ENCODE measurements at regions not wholly inside any gene's neighbourhood (a gene's known extent, or its start where the extent isn't known, plus 50 kb on each side); places are given as distances from the start of the nearest gene placed in this dataset.

DNA sequence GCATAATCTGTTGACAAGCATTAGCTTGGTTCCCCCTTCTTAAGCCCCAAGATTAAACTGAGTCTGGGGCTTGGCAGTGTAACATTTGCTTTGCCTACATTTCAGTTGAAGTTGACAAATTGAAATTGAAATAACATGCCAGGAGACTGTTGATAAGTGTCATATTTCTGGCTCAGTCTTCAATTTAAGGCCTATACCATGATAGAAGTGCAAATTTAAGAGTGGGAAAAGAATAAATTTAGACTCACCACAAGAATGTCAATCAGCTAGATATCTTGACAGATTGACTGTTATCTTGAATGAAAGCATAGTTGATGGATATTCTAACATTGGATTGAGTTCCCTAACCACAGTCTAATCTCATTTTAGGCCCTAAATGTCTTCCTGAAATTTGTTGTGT, 117.6 kb downstream of the MAGEB17 start:
- H3K23ac ChIP-seq (ENCODE audit: low read length) = no peak overlapping the region
- H3K79me2 ChIP-seq (ENCODE audit: control insufficient read depth, insufficient read depth, low read length) = no peaks in the 10 kb centered on the region
- DNase-seq = no peak
- no peak overlapping the region for H3K4me3 ChIP-seq (ENCODE audit: low read length)
- H2AK5ac ChIP-seq (ENCODE audit: low read length) = no peak overlapping the region
- H3K56ac ChIP-seq (ENCODE audit: low read length) = no peak overlapping the region
- H3K36me3 ChIP-seq (ENCODE audit: control insufficient read depth, insufficient read depth, low read length) = no peaks in the 10 kb centered on the region
- H3K4me2 ChIP-seq (ENCODE audit: low read length) = no peak overlapping the region
- no peak overlapping the region for H3K27ac ChIP-seq (ENCODE audit: low read depth, low read length)
- no peak overlapping the region for H4K5ac ChIP-seq (ENCODE audit: low read length)
- H3K4me1 ChIP-seq (ENCODE audit: control insufficient read depth, low read depth, low read length) = no peaks in the 10 kb centered on the region
- H4K8ac ChIP-seq (ENCODE audit: low read depth, low read length) = no peak overlapping the region
- no peaks in the 10 kb centered on the region for H3K79me1 ChIP-seq (ENCODE audit: low read length)
- no peak overlapping the region for H2BK120ac ChIP-seq (ENCODE audit: low read depth, low read length)
- no peak overlapping the region for H2BK15ac ChIP-seq (replicated peaks; ENCODE audit: low read depth)
- no peak overlapping the region for H2BK5ac ChIP-seq (ENCODE audit: low read length)
- H3K9ac ChIP-seq (ENCODE audit: low read length) = no peak overlapping the region
- H3K4ac ChIP-seq (ENCODE audit: low read depth, low read length) = no peak overlapping the region
- no peak overlapping the region for H3K18ac ChIP-seq (ENCODE audit: low read length)
- H3K27me3 ChIP-seq (ENCODE audit: insufficient read depth, low read length, poor library complexity) = no peaks in the 10 kb centered on the region

DNA sequence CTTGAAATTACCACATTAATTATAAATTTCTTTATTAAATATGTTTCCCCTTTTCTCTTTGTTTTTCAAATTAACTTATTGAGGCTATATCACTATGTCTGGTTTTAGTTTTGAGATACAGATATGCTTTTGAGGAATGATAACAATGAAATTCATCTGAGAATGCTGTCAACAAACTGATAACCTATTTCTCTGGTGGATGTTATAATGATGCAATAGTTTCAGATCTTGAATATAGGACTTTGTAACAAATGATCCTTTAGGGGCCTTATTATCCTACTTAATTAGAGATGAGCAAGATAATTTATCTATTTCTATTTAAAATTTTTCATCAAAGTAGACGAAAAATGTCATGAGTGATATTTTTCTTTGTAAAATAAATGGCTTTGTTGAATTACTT, 123.7 kb downstream of the MAGEB17 start:
- Histone ChIP-seq H3K4me3 (ENCODE audit: low read length) (no peak overlapping the region), H2BK120ac (ENCODE audit: low read depth, low read length) (no peak overlapping the region), H3K56ac (ENCODE audit: low read length) (no peak overlapping the region), H2BK5ac (ENCODE audit: low read length) (no peak overlapping the region), H4K8ac (ENCODE audit: low read depth, low read length) (no peak overlapping the region), H3K4ac (ENCODE audit: low read depth, low read length) (no peak overlapping the region), H3K4me1 (ENCODE audit: control insufficient read depth, low read depth, low read length) (no peaks in the 10 kb centered on the region), H3K36me3 (ENCODE audit: control insufficient read depth, insufficient read depth, low read length) (no peaks in the 10 kb centered on the region), H2AK5ac (ENCODE audit: low read length) (no peak overlapping the region), H3K4me2 (ENCODE audit: low read length) (no peak overlapping the region), H3K79me2 (ENCODE audit: control insufficient read depth, insufficient read depth, low read length) (no peaks in the 10 kb centered on the region), H4K5ac (ENCODE audit: low read length) (no peak overlapping the region), H3K23ac (ENCODE audit: low read length) (no peak overlapping the region), H3K18ac (ENCODE audit: low read length) (no peak overlapping the region), H3K9ac (ENCODE audit: low read length) (no peak overlapping the region), H2BK15ac (replicated peaks; ENCODE audit: low read depth) (no peak overlapping the region), H3K27ac (ENCODE audit: low read depth, low read length) (no peak overlapping the region), H3K79me1 (ENCODE audit: low read length) (no peaks in the 10 kb centered on the region), H3K27me3 (ENCODE audit: insufficient read depth, low read length, poor library complexity) (no peaks in the 10 kb centered on the region)
- DNase-seq = no peak
- no CpG with 5 or more reads among the region's 1 CpG for WGBS (ENCODE audit: extremely low coverage, insufficient coverage, low lambda C conversion rate)

DNA sequence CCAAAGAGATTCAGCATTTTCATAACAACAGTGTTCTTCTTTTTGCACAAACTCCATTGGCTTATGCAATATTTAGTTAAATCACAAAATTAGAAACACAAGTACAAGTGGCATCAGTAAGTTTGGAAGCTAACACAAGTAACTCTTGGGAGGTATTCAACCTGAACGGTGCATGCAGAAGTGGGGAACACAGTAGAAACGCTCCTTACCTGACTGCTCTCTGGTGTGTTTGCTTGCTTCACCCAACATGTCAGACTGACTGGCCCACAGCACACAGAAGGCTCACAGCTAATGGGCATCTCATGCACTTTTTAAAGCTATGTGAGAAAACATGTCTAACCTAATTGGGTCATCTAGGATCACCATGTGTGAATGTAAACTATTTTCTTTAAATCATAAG, 133.6 kb downstream of the MAGEB17 start:
- H2BK120ac ChIP-seq (ENCODE audit: low read depth, low read length) = no peak overlapping the region
- no peak overlapping the region for H4K5ac ChIP-seq (ENCODE audit: low read length)
- no peak overlapping the region for H4K8ac ChIP-seq (ENCODE audit: low read depth, low read length)
- no peak overlapping the region for H3K4me2 ChIP-seq (ENCODE audit: low read length)
- no peak overlapping the region for H2BK15ac ChIP-seq (replicated peaks; ENCODE audit: low read depth)
- no peaks in the 10 kb centered on the region for H3K79me1 ChIP-seq (ENCODE audit: low read length)
- H3K4ac ChIP-seq (ENCODE audit: low read depth, low read length) = no peak overlapping the region
- H3K36me3 ChIP-seq (ENCODE audit: control insufficient read depth, insufficient read depth, low read length) = no peaks in the 10 kb centered on the region
- H3K27me3 ChIP-seq (ENCODE audit: insufficient read depth, low read length, poor library complexity) = no peaks in the 10 kb centered on the region
- no peak for DNase-seq
- H3K23ac ChIP-seq (ENCODE audit: low read length) = no peak overlapping the region
- no peak overlapping the region for H3K18ac ChIP-seq (ENCODE audit: low read length)
- no peak overlapping the region for H3K9ac ChIP-seq (ENCODE audit: low read length)
- H3K4me1 ChIP-seq (ENCODE audit: control insufficient read depth, low read depth, low read length) = no peaks in the 10 kb centered on the region
- no CpG with 5 or more reads among the region's 2 CpGs for WGBS (ENCODE audit: extremely low coverage, insufficient coverage, low lambda C conversion rate)
- no peak overlapping the region for H3K4me3 ChIP-seq (ENCODE audit: low read length)
- no peaks in the 10 kb centered on the region for H3K79me2 ChIP-seq (ENCODE audit: control insufficient read depth, insufficient read depth, low read length)
- no peak overlapping the region for H2BK5ac ChIP-seq (ENCODE audit: low read length)
- no peak overlapping the region for H2AK5ac ChIP-seq (ENCODE audit: low read length)
- H3K27ac ChIP-seq (ENCODE audit: low read depth, low read length) = no peak overlapping the region
- H3K56ac ChIP-seq (ENCODE audit: low read length) = no peak overlapping the region

DNA sequence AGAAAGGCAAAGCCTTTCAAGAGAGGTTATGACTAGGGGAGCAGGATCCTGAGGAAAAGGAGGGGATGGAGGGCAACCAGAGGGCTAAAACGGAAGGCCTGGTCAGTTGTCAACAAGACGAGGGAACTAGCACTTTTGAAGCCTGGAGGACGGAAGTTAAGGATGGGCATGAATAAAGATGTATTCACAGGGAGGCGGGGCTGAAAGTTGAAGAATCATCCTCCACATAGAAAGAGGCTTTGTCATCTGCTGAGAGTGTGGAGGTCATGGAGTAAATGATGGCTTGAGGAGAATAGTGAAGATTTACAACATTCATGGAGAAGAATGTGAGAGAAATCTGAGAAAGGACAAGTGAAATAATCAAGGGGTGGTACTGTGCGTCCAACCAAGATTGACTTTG, 137.5 kb downstream of the MAGEB17 start:
- Histone ChIP-seq H3K9ac (ENCODE audit: low read length) (no peak overlapping the region), H4K5ac (ENCODE audit: low read length) (no peak overlapping the region), H2BK15ac (replicated peaks; ENCODE audit: low read depth) (no peak overlapping the region), H3K23ac (ENCODE audit: low read length) (no peak overlapping the region), H3K79me2 (ENCODE audit: control insufficient read depth, insufficient read depth, low read length) (no peaks in the 10 kb centered on the region), H4K8ac (ENCODE audit: low read depth, low read length) (no peak overlapping the region), H2BK5ac (ENCODE audit: low read length) (no peak overlapping the region), H3K27ac (ENCODE audit: low read depth, low read length) (no peak overlapping the region), H3K4ac (ENCODE audit: low read depth, low read length) (no peak overlapping the region), H3K4me1 (ENCODE audit: control insufficient read depth, low read depth, low read length) (no peaks in the 10 kb centered on the region), H3K27me3 (ENCODE audit: insufficient read depth, low read length, poor library complexity) (no peaks in the 10 kb centered on the region), H2BK120ac (ENCODE audit: low read depth, low read length) (no peak overlapping the region), H3K56ac (ENCODE audit: low read length) (peak overlapping the region; percentile 2), H3K36me3 (ENCODE audit: control insufficient read depth, insufficient read depth, low read length) (no peaks in the 10 kb centered on the region), H3K4me2 (ENCODE audit: low read length) (no peak overlapping the region), H3K18ac (ENCODE audit: low read length) (no peak overlapping the region), H3K79me1 (ENCODE audit: low read length) (no peaks in the 10 kb centered on the region), H3K4me3 (ENCODE audit: low read length) (no peak overlapping the region), H2AK5ac (ENCODE audit: low read length) (no peak overlapping the region)
- no CpG with 5 or more reads among the region's 5 CpGs for WGBS (ENCODE audit: extremely low coverage, insufficient coverage, low lambda C conversion rate)
- DNase-seq = no peak

DNA sequence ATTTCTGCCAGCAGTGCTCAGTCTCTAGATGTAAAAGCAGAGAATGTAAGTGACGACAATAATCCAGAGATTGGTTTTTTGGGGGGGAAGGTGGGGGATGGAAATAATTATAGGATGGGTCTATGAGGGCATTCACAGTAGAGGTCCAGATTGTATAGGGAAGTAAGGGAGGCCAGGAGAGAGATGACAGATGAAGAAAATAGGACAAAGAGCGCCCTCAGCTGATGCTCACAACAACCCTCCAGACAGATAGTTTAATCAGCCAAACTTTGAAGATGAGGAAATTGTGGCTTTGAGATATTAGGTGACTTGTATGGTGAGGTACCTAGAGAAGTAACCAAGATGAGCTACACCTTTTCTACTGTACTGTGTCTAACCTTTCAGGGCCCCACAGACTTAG, 137.9 kb downstream of the MAGEB17 start:
- Histone ChIP-seq H3K4me2 (ENCODE audit: low read length) (no peak overlapping the region), H3K18ac (ENCODE audit: low read length) (no peak overlapping the region), H3K79me2 (ENCODE audit: control insufficient read depth, insufficient read depth, low read length) (no peaks in the 10 kb centered on the region), H3K4me1 (ENCODE audit: control insufficient read depth, low read depth, low read length) (no peaks in the 10 kb centered on the region), H3K27me3 (ENCODE audit: insufficient read depth, low read length, poor library complexity) (no peaks in the 10 kb centered on the region), H3K36me3 (ENCODE audit: control insufficient read depth, insufficient read depth, low read length) (no peaks in the 10 kb centered on the region), H2AK5ac (ENCODE audit: low read length) (no peak overlapping the region), H2BK5ac (ENCODE audit: low read length) (no peak overlapping the region), H3K27ac (ENCODE audit: low read depth, low read length) (no peak overlapping the region), H3K79me1 (ENCODE audit: low read length) (no peaks in the 10 kb centered on the region), H3K9ac (ENCODE audit: low read length) (no peak overlapping the region), H2BK15ac (replicated peaks; ENCODE audit: low read depth) (no peak overlapping the region), H3K23ac (ENCODE audit: low read length) (no peak overlapping the region), H4K5ac (ENCODE audit: low read length) (no peak overlapping the region), H3K4me3 (ENCODE audit: low read length) (no peak overlapping the region), H2BK120ac (ENCODE audit: low read depth, low read length) (no peak overlapping the region), H3K4ac (ENCODE audit: low read depth, low read length) (no peak overlapping the region), H4K8ac (ENCODE audit: low read depth, low read length) (no peak overlapping the region), H3K56ac (ENCODE audit: low read length) (peak overlapping the region; percentile 2)
- WGBS (ENCODE audit: extremely low coverage, insufficient coverage, low lambda C conversion rate) = no CpG with 5 or more reads among the region's 2 CpGs
- DNase-seq = no peak

DNA sequence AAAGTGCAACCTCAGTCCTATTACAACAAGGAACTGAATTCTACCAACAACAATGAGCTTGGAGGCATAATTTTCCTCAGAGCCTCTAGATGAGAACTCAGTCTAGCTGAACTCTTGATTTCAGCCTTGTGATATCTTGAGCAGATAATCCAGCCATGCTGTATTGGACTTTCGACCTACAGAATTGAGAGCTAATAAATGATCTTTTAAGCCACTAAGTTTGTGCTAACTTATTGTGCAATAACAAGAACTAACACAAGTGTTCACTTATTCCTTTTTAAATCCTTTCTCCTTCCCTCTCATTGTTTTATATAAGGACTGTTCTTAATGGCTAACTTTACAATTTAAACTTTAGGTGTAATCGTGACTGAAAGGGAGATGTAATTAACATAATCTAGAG, 140.7 kb downstream of the MAGEB17 start:
- H3K18ac ChIP-seq (ENCODE audit: low read length) = no peak overlapping the region
- no peak overlapping the region for H3K27ac ChIP-seq (ENCODE audit: low read depth, low read length)
- H4K8ac ChIP-seq (ENCODE audit: low read depth, low read length) = no peak overlapping the region
- no peak overlapping the region for H2BK15ac ChIP-seq (replicated peaks; ENCODE audit: low read depth)
- H3K56ac ChIP-seq (ENCODE audit: low read length) = no peak overlapping the region
- WGBS (ENCODE audit: extremely low coverage, insufficient coverage, low lambda C conversion rate) = no CpG with 5 or more reads among the region's 2 CpGs
- H3K4me3 ChIP-seq (ENCODE audit: low read length) = no peak overlapping the region
- peak overlapping the region; percentile 52 for H3K4ac ChIP-seq (ENCODE audit: low read depth, low read length)
- no peaks in the 10 kb centered on the region for H3K79me2 ChIP-seq (ENCODE audit: control insufficient read depth, insufficient read depth, low read length)
- no peak overlapping the region for H2BK120ac ChIP-seq (ENCODE audit: low read depth, low read length)
- no peaks in the 10 kb centered on the region for H3K79me1 ChIP-seq (ENCODE audit: low read length)
- H3K4me1 ChIP-seq (ENCODE audit: control insufficient read depth, low read depth, low read length) = no peaks in the 10 kb centered on the region
- H3K4me2 ChIP-seq (ENCODE audit: low read length) = no peak overlapping the region
- H4K5ac ChIP-seq (ENCODE audit: low read length) = no peak overlapping the region
- H3K9ac ChIP-seq (ENCODE audit: low read length) = no peak overlapping the region
- DNase-seq = no peak
- H2AK5ac ChIP-seq (ENCODE audit: low read length) = no peak overlapping the region
- no peak overlapping the region for H3K23ac ChIP-seq (ENCODE audit: low read length)
- peak overlapping the region; percentile 35 for H2BK5ac ChIP-seq (ENCODE audit: low read length)
- H3K36me3 ChIP-seq (ENCODE audit: control insufficient read depth, insufficient read depth, low read length) = no peaks in the 10 kb centered on the region
- H3K27me3 ChIP-seq (ENCODE audit: insufficient read depth, low read length, poor library complexity) = no peaks in the 10 kb centered on the region
